Suprapubic skin (tissue), 3 donors: ENCODE measurements at regions not wholly inside any gene's neighbourhood (a gene's known extent, or its start where the extent isn't known, plus 50 kb on each side); places are given as distances from the start of the nearest gene placed in this dataset.

Source experiments
- EP300 ChIP-seq: sonication (generic); formaldehyde crosslinking; IDR thresholded peaks from one replicate; pipeline ENCODE4 v1.6.1; 2017; ENCODE audit warnings: antibody characterized with exemption
- TF ChIP-seq, protein P1 (sequence below), 2 donors: fragments of 200-600 bp in 1 of 2; fragments of 450-650 bp in 1 of 2; sonication (generic) in 1 of 2; IDR thresholded peaks; one replicate each; pipeline ENCODE4 v1.5.1; 2016 to 2019; ENCODE audit warnings: antibody characterized with exemption in 2 of 2, mild to moderate bottlenecking in 1 of 2, moderate library complexity in 1 of 2

DNA sequence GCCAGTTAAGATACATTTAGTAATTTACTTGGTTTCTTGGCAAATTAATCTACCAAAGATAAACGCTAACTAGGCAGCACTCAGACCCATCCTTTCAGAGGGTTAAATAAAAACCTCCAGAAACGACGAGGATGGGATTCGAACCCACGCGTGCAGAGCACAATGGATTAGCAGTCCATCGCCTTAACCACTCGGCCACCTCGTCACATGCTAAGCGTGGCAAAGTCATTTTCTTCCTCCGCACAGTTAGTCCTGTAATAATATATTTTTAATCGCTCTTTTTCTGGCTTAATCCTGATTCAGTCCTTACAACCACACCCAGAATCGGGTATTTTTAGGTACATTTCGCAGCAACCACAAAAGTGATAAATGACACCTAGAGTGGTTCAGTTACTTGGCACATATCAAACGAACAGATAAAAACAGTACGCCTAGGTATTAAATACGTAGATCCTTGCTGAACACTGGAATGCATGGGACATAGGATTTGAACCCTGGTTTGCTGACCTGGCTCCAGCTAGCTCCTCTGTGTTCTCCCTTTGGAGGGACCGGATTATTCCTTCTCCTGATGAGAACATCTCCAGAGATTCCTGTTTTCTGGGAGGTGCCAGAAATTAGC lies 71.6 kb downstream of the GPX5 start:
- TF ChIP-seq, protein P1, sequence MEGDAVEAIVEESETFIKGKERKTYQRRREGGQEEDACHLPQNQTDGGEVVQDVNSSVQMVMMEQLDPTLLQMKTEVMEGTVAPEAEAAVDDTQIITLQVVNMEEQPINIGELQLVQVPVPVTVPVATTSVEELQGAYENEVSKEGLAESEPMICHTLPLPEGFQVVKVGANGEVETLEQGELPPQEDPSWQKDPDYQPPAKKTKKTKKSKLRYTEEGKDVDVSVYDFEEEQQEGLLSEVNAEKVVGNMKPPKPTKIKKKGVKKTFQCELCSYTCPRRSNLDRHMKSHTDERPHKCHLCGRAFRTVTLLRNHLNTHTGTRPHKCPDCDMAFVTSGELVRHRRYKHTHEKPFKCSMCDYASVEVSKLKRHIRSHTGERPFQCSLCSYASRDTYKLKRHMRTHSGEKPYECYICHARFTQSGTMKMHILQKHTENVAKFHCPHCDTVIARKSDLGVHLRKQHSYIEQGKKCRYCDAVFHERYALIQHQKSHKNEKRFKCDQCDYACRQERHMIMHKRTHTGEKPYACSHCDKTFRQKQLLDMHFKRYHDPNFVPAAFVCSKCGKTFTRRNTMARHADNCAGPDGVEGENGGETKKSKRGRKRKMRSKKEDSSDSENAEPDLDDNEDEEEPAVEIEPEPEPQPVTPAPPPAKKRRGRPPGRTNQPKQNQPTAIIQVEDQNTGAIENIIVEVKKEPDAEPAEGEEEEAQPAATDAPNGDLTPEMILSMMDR (IDR thresholded peaks at IDR 0.05): no peak
- TF ChIP-seq EP300: no peak
